GM23248 (cell line): ENCODE measurements at regions not wholly inside any gene's neighbourhood (a gene's known extent, or its start where the extent isn't known, plus 50 kb on each side); places are given as distances from the start of the nearest gene placed in this dataset.

Experiments
- EZH2 ChIP-seq: fragments of 200-600 bp; sonication (generic); IDR thresholded peaks from 2 replicates; pipeline ENCODE4 v1.6.1; 2018; ENCODE audit warnings: antibody characterized with exemption, mild to moderate bottlenecking; ENCODE audit not compliant: insufficient read depth, poor library complexity, severe bottlenecking
- EZH2phosphoT487 ChIP-seq: fragments of 200-600 bp; sonication (generic); IDR thresholded peaks from 2 replicates; pipeline ENCODE4 v1.6.1; 2018; ENCODE audit warnings: antibody characterized with exemption, moderate library complexity, mild to moderate bottlenecking, low read depth; ENCODE audit not compliant: insufficient read depth

GRCh38 chr17:77503293-77503655 is 362.5 kb downstream of the SEC14L1 start:
- TF ChIP-seq EZH2 (no peak), EZH2phosphoT487 (no peak)
